ENCODE measurements at regions not wholly inside any gene's neighbourhood (a gene's known extent, or its start where the extent isn't known, plus 50 kb on each side); places are given as distances from the start of the nearest gene placed in this dataset.
A peak's percentile ranks its signal among the peaks of the same experiment; 100 is the strongest.

- DNase-seq (ENCODE audit: low read depth, low spot score) = peak; percentile 31
Measured at GRCh38 chr20:10861619-10862018, 187.8 kb upstream of the JAG1 start.

GRCh38 chr20:10863337-10864060 lies 189.7 kb upstream of the JAG1 start:
- DNase-seq (ENCODE audit: low read depth, low spot score) = peak; percentile 91

GRCh38 chr20:10864076-10864672 lies 190.4 kb upstream of the JAG1 start:
- DNase-seq (ENCODE audit: low read depth, low spot score) = peak; percentile 4

- no peak for DNase-seq (ENCODE audit: low read depth, low spot score)
Measured at GRCh38 chr20:10868299-10868698, 194.5 kb upstream of the JAG1 start.

- DNase-seq (ENCODE audit: low read depth, low spot score) = no peak
Measured at GRCh38 chr20:10873026-10873425, 199.2 kb upstream of the JAG1 start.

GRCh38 chr20:10875653-10876052 lies 201.9 kb upstream of the JAG1 start:
- DNase-seq (ENCODE audit: low read depth, low spot score) = no peak

- DNase-seq (ENCODE audit: low read depth, low spot score) = peak; percentile 7
Measured at GRCh38 chr20:10876558-10876957, 202.8 kb upstream of the JAG1 start.

GRCh38 chr20:10877342-10877741 lies 203.5 kb upstream of the JAG1 start:
- no peak for DNase-seq (ENCODE audit: low read depth, low spot score)

- DNase-seq (ENCODE audit: low read depth, low spot score) = no peak
Measured at GRCh38 chr20:10883166-10883565, 209.4 kb upstream of the JAG1 start.

- DNase-seq (ENCODE audit: low read depth, low spot score) = no peak
Measured at GRCh38 chr20:10893321-10893720, 219.5 kb upstream of the JAG1 start.

GRCh38 chr20:10897336-10897735 lies 223.5 kb upstream of the JAG1 start:
- no peak for DNase-seq (ENCODE audit: low read depth, low spot score)

GRCh38 chr20:10898552-10898951 lies 224.8 kb upstream of the JAG1 start:
- no peak for DNase-seq (ENCODE audit: low read depth, low spot score)

GRCh38 chr20:10902174-10902573 lies 228.4 kb upstream of the JAG1 start:
- DNase-seq (ENCODE audit: low read depth, low spot score) = no peak

- peak; percentile 45 for DNase-seq (ENCODE audit: low read depth, low spot score)
Measured at GRCh38 chr20:10902576-10903282, 228.9 kb upstream of the JAG1 start.

- DNase-seq (ENCODE audit: low read depth, low spot score) = no peak
Measured at GRCh38 chr20:10906834-10907233, 233.0 kb upstream of the JAG1 start.

GRCh38 chr20:10909803-10910202 lies 236.0 kb upstream of the JAG1 start:
- no peak for DNase-seq (ENCODE audit: low read depth, low spot score)

- peak; percentile 74 for DNase-seq (ENCODE audit: low read depth, low spot score)
Measured at GRCh38 chr20:10910535-10911178, 236.9 kb upstream of the JAG1 start.

- no peak for DNase-seq (ENCODE audit: low read depth, low spot score)
Measured at GRCh38 chr20:10911298-10911697, 237.5 kb upstream of the JAG1 start.

GRCh38 chr20:10915815-10916214 lies 242.0 kb upstream of the JAG1 start:
- DNase-seq (ENCODE audit: low read depth, low spot score) = no peak

GRCh38 chr20:10916312-10916711 lies 242.5 kb upstream of the JAG1 start:
- no peak for DNase-seq (ENCODE audit: low read depth, low spot score)

- no peak for DNase-seq (ENCODE audit: low read depth, low spot score)
Measured at GRCh38 chr20:10917826-10918225, 244.0 kb upstream of the JAG1 start.

- DNase-seq (ENCODE audit: low read depth, low spot score) = peak; percentile 51
Measured at GRCh38 chr20:10919396-10920140, 245.8 kb upstream of the JAG1 start.

Data from astrocyte of the hippocampus (primary cell).